PFSK-1 (cell line): ENCODE measurements at regions not wholly inside any gene's neighbourhood (a gene's known extent, or its start where the extent isn't known, plus 50 kb on each side); places are given as distances from the start of the nearest gene placed in this dataset.

Source experiments
- POLR2AphosphoS5 ChIP-seq: IDR thresholded peaks from 2 replicates; pipeline ENCODE4 v1.6.1; 2012; ENCODE audit warnings: low read depth, mild to moderate bottlenecking, control low read depth, low read length, moderate library complexity
- TF ChIP-seq, protein P1 (sequence below), 2 experiments: IDR thresholded peaks; 2 replicates each; pipeline versions ENCODE4 v1.6.1 to v1.8.0; 2011 to 2012; ENCODE audit warnings: low read depth in 2 of 2, low read length in 2 of 2, control low read depth in 1 of 2, inconsistent platforms in 1 of 2, mild to moderate bottlenecking in 1 of 2, moderate library complexity in 1 of 2; ENCODE audit not compliant: insufficient read depth in 1 of 2

DNA sequence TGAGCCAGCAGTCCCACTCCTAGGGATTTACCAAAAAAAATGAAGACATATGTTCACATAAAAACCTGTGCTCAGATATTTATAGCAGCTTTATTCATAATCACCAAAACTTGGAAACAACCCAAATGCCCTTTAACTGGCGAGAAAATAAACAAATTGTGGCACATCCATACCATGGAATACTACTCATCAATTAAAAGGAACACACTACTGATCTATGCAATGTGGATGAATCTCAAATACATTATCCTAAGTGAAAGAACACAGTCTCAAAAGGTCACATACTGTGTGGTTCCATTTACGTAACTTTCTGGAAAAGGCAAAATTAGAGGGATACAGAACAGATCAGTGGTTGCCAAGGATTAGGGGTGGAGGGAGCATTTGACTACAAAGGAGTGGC is 394.5 kb downstream of the SHQ1 start:
- TF ChIP-seq POLR2AphosphoS5 = no peak
- TF ChIP-seq, protein P1, sequence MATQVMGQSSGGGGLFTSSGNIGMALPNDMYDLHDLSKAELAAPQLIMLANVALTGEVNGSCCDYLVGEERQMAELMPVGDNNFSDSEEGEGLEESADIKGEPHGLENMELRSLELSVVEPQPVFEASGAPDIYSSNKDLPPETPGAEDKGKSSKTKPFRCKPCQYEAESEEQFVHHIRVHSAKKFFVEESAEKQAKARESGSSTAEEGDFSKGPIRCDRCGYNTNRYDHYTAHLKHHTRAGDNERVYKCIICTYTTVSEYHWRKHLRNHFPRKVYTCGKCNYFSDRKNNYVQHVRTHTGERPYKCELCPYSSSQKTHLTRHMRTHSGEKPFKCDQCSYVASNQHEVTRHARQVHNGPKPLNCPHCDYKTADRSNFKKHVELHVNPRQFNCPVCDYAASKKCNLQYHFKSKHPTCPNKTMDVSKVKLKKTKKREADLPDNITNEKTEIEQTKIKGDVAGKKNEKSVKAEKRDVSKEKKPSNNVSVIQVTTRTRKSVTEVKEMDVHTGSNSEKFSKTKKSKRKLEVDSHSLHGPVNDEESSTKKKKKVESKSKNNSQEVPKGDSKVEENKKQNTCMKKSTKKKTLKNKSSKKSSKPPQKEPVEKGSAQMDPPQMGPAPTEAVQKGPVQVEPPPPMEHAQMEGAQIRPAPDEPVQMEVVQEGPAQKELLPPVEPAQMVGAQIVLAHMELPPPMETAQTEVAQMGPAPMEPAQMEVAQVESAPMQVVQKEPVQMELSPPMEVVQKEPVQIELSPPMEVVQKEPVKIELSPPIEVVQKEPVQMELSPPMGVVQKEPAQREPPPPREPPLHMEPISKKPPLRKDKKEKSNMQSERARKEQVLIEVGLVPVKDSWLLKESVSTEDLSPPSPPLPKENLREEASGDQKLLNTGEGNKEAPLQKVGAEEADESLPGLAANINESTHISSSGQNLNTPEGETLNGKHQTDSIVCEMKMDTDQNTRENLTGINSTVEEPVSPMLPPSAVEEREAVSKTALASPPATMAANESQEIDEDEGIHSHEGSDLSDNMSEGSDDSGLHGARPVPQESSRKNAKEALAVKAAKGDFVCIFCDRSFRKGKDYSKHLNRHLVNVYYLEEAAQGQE (IDR thresholded peaks at IDR 0.05; ENCODE audit: insufficient read depth in 1 of 2, low read depth in 2 of 2, low read length in 2 of 2) = no peak
